GM18505 (cell line): ENCODE measurements at regions not wholly inside any gene's neighbourhood (a gene's known extent, or its start where the extent isn't known, plus 50 kb on each side); places are given as distances from the start of the nearest gene placed in this dataset.
A peak's percentile ranks its signal among the peaks of the same experiment; 100 is the strongest.
"Not testable (repeated sequence)": the region's sequence is repeated elsewhere in the genome, so short reads cannot be mapped to it uniquely, and the experiment has no call there.

ENCODE experiments used
- ATAC-seq: cut with Tn5 transposase; IDR thresholded peaks from one replicate; pipeline ENCODE4 v1.9.1; 2021; ENCODE audit not compliant: unreplicated experiment
- POLR2A ChIP-seq: IDR thresholded peaks from 4 replicates; pipeline ENCODE4 v1.6.1; 2011; ENCODE audit warnings: borderline replicate concordance; ENCODE audit not compliant: insufficient read depth, insufficient read length; ENCODE audit errors: extremely low read depth

GRCh38 chr4:116099596-116099995 lies 985.8 kb downstream of the TRAM1L1 start:
- no peak for TF ChIP-seq POLR2A
- no peak for ATAC-seq

DNA sequence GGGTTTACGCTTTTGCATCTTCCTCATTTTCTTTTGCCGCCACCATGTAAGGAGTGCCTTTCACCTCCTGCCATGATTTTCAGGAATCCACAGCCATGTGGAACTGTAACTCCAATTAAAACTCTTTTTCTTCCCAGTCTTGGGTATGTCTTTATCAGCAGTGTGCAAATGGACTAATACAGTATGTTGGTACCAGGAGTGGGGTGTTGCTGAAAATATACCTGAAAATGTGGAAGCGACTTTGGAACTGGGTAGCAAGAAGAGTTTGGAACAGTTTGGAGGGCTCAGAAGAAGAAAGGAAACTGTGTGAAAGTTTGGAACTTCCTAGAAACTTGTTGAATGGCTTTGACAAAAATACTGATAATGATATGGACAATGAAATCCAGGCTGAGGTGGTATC lies 983.9 kb upstream of the NDST4 start:
- ATAC-seq, result not testable (repeated sequence)

GRCh38 chr4:116092961-116093360 lies 979.5 kb upstream of the NDST4 start:
- no peak for ATAC-seq
- TF ChIP-seq POLR2A, result no peak

DNA sequence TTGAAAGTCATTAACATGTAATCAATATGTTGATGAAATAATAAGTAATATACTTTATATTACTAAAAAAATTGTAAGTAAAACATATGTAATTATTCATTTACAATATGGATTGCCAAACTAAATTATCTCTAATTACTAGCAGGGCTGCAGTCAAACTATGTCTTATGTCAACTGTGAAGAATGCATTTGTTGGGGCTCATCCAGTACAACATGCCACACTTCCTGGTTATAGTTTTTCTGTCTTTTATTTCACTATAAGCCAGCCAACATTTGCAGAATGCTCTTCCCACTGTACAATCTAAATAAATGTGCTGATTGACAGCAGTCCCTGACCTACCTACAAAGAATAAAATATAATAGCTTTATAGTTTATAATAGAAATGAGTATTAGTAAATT lies 975.4 kb upstream of the NDST4 start:
- ATAC-seq, result no peak
- TF ChIP-seq POLR2A, result no peak

GRCh38 chr4:116082808-116083366 lies 969.5 kb upstream of the NDST4 start:
- no peak for ATAC-seq
- TF ChIP-seq POLR2A, result no peak

GRCh38 chr4:116073051-116073450 lies 959.6 kb upstream of the NDST4 start:
- no peak for TF ChIP-seq POLR2A
- no peak for ATAC-seq

GRCh38 chr4:116070283-116070682 lies 956.9 kb upstream of the NDST4 start:
- no peak for ATAC-seq
- TF ChIP-seq POLR2A, result no peak

DNA sequence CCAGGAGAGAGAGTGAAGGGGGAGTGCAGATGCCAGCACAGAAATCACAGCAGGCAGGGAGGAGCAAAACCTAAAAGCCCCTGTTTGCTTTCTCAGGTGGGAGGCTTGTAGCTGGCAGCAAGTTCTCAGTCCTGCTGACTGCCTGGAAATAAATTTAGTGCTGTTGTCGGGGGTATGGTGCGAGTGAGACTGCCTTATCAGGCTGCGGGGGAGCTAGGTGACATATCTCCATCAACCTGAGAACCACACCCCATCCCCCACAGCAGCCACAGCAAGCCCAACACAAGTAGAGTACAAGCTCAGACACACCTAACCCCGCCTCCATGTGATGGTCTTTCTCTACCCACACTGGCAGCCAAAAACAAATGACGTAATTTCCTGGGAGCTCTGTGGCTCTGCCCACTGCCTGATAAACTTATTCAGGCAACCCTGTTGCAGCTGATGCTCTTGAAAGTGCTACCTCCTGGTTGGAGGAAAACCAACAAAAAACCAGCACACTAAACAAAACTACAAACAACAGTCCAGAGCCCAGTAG lies 953.4 kb upstream of the NDST4 start:
- no peak for ATAC-seq
- no peak for TF ChIP-seq POLR2A

DNA sequence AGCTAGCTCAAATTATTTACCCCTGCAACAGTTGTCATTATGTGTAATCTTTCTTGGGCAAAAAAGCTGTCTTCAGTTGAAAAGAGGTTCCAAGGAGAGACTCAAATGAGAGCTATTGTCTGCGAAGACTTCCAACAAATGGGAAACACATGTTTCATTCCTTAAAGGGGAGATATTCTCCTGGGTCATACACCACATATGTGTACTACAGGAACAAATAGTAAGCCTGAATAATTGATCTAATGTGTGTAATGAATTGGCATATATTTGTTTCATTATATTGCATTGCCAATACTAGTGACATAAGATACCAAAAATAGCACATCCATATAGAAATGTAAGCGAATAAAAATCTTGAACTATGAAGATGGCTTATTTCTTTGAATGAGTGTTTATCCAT lies 950.9 kb upstream of the NDST4 start:
- ATAC-seq, result no peak
- no peak for TF ChIP-seq POLR2A

DNA sequence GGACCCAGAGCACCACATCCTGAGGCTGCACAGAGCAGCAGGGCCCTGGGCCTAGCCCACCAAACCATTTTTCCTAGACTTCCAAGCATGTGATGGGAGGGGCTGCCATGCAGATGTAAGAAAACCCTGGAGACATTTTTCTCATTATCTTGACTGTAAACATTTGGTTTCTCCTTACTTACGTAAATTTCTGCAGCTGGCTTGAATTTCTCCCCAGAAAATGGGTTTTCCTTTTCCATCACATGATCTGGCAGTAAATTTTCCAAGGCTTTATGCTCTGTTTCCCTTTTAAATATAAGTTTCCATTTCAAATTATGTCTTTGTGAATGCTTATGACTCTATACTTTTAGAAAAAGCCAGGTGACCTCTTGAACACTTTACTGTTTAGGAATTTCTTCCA lies 945.9 kb upstream of the NDST4 start:
- TF ChIP-seq POLR2A, result no peak
- no peak for ATAC-seq

- peak; percentile 57 for ATAC-seq
- TF ChIP-seq POLR2A, result no peak
Measured at GRCh38 chr4:116058129-116058528, 944.7 kb upstream of the NDST4 start.

DNA sequence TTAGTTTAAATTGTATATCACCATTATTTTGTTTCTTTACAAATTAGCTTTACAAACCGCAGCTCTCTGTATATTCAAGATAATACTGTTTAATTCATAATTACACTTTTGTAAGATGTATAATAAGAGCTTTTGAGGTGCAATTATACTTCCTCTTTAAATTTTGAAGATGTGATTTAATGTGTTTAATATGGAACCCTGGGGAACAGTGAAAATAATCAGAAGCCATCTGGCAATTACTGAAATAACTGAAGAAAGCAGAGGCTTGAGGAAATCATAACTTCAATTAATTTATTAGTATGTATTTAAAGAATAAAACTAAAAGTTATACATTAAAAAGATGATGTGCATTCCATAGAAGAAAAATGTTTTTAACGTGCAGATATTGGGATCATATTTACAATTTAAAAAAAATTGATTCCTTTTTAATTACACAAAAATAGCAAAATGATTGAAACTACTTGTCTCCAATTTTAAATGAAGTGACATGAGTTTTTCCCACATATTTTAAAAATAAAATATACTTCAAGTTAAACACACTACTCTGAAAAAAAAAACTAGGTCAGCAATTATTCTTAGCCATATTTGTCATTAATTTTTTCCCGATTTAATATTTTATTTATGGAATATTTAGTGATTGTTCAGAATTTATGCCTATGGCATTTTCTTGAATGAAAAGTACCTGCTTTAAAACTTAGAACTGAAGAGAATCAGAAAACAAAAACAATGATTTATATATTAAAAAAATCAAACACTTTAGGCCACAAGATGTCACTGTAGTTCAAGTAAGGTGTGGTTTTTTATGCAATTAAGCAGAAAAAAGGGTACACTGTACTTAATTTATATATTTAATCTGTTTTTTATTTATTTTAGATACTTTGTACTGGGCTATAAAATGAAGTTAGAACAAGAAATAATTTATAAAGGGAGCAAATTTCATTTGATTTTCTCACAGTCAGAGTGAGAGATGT lies 942.7 kb upstream of the NDST4 start:
- TF ChIP-seq POLR2A, result no peak
- no peak for ATAC-seq

DNA sequence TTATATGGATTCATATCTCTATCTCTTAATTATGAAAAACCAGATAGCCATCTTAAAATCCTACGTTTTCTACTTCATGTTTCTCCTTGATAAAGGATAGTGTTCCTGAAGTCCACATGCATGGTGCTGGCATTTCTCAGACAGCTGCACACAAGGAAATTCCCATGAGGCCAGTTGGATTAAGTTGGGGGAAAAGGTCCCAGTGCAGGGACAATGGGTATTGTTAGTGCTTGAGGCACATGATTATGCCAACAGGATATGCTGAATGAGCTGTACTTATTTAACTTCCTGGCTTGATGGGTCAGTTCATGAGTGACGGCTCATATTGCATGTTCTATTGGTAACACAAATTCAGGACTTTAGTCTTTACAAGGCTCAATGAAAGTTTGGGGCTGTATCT lies 913.9 kb upstream of the NDST4 start:
- TF ChIP-seq POLR2A, result no peak
- no peak for ATAC-seq

- ATAC-seq, result no peak
- no peak for TF ChIP-seq POLR2A
Measured at GRCh38 chr4:116024954-116025708, 911.7 kb upstream of the NDST4 start.

DNA sequence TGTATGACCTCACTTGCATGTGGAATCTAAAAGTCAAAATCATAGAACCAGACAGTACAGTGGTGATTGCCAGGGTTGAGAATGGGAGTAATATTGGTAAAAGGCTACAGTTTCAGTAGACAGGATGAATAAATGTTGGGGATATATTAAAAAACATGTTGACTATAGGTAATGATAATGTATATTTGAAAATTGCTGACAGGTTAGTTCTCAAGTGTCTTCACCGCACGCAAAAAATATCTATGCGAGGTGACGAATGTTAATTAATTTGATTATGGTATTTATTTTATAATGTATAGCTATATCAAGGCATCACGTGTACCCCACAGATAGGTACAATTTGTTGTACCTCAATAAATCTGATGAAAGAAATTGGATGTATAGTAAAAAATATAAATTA lies 909.6 kb upstream of the NDST4 start:
- no peak for ATAC-seq
- TF ChIP-seq POLR2A, result no peak
